ENCODE measurements at regions not wholly inside any gene's neighbourhood (a gene's known extent, or its start where the extent isn't known, plus 50 kb on each side); places are given as distances from the start of the nearest gene placed in this dataset.

DNA sequence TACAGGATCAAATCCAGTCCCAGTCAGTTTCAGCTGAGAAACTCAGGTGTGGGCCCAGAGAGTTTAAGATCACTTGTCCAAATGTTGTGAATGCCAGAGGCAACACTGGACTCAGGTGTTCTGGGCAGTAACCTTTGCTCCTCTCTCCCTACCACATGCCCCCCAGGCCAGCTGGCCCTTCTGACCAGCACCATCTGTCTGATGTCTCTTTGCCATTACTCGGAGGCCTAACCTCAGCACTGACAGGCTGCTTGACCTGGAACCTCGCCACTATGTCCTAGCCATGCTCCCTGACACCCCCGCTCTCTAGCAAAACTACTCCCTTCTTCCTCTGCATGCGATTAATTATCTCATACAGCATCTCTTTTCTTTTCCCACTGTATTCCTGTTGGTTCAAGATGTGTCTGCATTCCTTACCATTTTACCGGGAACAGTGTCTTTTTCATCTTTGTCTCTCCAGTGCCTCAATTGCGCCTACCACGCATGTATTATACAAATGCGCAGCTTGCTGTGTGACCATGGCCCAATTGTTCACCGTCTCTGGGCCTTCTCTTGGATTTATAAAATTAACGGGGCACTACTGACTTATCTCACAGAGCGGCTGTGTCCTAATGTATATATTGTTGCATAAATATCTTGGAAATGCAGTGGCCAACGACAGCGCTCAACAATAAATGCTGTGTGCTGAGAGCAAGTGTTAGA, 159.5 kb upstream of the IRF2BP2 start:
- TF ChIP-seq, protein P1, sequence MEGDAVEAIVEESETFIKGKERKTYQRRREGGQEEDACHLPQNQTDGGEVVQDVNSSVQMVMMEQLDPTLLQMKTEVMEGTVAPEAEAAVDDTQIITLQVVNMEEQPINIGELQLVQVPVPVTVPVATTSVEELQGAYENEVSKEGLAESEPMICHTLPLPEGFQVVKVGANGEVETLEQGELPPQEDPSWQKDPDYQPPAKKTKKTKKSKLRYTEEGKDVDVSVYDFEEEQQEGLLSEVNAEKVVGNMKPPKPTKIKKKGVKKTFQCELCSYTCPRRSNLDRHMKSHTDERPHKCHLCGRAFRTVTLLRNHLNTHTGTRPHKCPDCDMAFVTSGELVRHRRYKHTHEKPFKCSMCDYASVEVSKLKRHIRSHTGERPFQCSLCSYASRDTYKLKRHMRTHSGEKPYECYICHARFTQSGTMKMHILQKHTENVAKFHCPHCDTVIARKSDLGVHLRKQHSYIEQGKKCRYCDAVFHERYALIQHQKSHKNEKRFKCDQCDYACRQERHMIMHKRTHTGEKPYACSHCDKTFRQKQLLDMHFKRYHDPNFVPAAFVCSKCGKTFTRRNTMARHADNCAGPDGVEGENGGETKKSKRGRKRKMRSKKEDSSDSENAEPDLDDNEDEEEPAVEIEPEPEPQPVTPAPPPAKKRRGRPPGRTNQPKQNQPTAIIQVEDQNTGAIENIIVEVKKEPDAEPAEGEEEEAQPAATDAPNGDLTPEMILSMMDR (IDR thresholded peaks at IDR 0.05; ENCODE audit: low read depth, low read length, missing control alignments), result no peak
- no peak overlapping the region for H3K4me3 ChIP-seq (ENCODE audit: low read depth, low read length)
- DNase-seq (ENCODE audit: low read depth), result no peak

DNA sequence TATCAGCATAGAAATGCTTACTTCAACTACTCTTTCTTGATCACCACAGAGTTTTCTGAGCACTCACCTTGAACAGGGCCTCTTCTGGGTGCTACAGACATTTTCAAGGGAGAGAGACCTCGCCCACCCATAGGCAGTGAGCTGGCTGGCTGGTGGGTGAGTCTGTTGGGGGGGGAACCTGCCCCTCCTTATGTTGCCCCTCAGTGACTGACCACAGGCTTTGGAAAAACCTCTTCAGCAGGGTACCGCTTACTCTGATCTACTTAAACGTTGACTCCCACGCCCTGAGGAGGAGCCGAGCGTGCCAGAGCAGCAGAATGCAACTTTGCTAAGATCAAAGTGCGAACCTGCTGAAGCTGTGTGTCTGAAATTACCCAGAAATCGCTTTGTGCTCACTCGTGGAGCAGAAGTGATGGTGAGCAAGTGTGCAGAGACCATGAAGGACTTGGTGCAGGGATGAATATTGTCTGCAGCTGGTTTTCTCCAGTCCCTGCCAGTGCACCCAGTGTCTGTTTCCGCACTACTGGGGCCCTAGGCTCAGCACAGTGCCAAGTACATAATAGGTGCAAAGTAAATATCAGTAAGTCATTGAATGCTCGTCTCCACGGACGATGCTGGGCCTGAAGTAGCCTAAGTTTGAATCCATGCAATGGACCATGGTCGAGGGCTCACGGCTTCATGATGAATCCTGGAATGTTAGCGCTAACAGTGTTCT, 158.7 kb upstream of the IRF2BP2 start:
- DNase-seq (ENCODE audit: low read depth), result no peak
- TF ChIP-seq, protein P1 (IDR thresholded peaks at IDR 0.05; ENCODE audit: low read depth, low read length, missing control alignments), result no peak
- H3K4me3 ChIP-seq (ENCODE audit: low read depth, low read length), result no peak overlapping the region

DNA sequence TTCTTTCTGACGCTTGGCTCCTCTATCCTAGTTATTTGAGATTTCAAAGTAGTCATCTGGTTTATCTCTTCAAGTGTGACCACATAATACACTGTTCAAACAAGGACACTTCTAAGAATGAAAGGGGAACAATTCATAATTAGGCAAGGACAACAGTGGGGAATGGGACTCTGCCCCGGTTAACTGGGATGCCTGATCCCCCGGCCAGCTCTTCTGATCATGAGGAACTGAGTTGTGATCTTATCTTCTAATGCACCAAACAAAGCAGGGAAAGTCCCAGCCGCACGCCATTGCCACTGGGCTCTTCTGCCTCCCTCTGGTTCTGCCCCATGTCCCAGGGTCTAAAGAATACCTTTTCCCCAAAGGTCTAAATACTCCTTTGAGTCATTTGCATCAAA, 158.2 kb upstream of the IRF2BP2 start:
- TF ChIP-seq, protein P1 (IDR thresholded peaks at IDR 0.05; ENCODE audit: low read depth, low read length, missing control alignments), result no peak
- no peak for DNase-seq (ENCODE audit: low read depth)
- H3K4me3 ChIP-seq (ENCODE audit: low read depth, low read length), result no peak overlapping the region

DNA sequence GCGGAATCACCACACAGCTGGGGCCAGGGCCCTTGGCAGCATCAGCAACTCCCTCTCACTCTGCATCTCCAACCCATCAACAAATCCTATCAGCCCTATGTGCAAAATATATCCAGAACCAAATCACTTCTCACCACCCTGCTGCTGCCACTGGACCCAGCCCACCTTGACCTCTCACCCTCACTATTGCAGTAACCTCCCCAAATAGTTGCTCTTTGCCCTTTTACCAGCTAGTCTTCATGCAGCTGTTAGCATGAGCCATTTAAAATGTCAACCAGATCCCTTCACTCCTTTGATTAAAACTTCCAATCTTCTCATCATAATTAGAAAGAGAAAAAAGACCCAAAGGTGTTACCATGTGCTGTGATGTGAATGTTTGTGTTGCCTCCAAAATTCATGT, 155.7 kb upstream of the IRF2BP2 start:
- no peak overlapping the region for H3K4me3 ChIP-seq (ENCODE audit: low read depth, low read length)
- DNase-seq (ENCODE audit: low read depth), result no peak
- TF ChIP-seq, protein P1 (IDR thresholded peaks at IDR 0.05; ENCODE audit: low read depth, low read length, missing control alignments), result no peak

DNA sequence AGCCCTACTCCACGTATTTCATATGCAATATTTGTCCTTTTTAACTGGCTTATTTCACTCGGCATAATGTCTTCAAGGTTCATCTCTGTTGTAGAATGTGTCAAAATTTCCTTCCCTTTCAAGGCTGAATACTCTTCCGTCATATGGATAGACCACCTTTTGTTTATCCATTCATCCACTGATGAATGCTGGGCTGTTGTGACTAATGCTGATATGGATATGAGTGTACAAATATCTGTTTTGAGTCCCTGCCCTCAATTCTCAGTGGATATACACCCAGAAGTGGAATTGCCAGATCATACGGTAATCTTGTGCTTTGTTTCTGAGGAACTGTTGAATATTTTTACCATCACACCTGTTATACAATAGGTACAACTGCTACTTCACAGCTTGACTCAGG, 155.2 kb upstream of the IRF2BP2 start:
- TF ChIP-seq, protein P1 (IDR thresholded peaks at IDR 0.05; ENCODE audit: low read depth, low read length, missing control alignments), result no peak
- no peak for DNase-seq (ENCODE audit: low read depth)
- no peak overlapping the region for H3K4me3 ChIP-seq (ENCODE audit: low read depth, low read length)

DNA sequence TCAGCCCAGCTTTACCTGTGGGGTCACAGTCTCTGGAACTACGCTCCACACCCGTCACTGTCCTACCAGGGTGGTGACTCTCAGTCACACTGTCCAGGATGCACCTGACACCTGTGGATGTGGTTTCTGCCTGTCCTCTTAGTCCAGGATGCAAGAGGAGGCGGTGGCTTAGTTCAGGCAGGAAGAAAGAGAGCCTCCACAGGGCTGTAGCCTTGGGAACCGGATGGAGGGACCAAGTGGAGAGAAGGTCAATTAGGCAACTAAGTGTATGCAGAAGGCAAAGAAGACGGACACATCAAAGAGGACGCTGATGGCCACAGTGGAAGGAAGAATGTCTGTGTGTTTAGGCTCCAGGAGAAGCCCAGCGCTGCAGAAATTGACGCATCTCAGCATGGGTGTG, 153.9 kb upstream of the IRF2BP2 start:
- no peak for DNase-seq (ENCODE audit: low read depth)

More for the DNA sequence above, 153.9 kb upstream of the IRF2BP2 start:
- no peak overlapping the region for H3K4me3 ChIP-seq (ENCODE audit: low read depth, low read length)
- TF ChIP-seq, protein P1 (IDR thresholded peaks at IDR 0.05; ENCODE audit: low read depth, low read length, missing control alignments), result no peak

All from GM12864 (cell line).